ENCODE measurements at regions not wholly inside any gene's neighbourhood (a gene's known extent, or its start where the extent isn't known, plus 50 kb on each side); places are given as distances from the start of the nearest gene placed in this dataset.

- TF ChIP-seq EZH2 (IDR thresholded peaks at IDR 0.05; ENCODE audit: low read depth, low read length, severe bottlenecking) (no peak), TCF12 (IDR thresholded peaks at IDR 0.05; ENCODE audit: low read depth, low read length) (no peak)
Measured at GRCh38 chr5:65072850-65073249, 304.1 kb downstream of the CWC27 start (continued).

All from H1 (cell line).